ENCODE measurements at regions not wholly inside any gene's neighbourhood (a gene's known extent, or its start where the extent isn't known, plus 50 kb on each side); places are given as distances from the start of the nearest gene placed in this dataset.

DNA sequence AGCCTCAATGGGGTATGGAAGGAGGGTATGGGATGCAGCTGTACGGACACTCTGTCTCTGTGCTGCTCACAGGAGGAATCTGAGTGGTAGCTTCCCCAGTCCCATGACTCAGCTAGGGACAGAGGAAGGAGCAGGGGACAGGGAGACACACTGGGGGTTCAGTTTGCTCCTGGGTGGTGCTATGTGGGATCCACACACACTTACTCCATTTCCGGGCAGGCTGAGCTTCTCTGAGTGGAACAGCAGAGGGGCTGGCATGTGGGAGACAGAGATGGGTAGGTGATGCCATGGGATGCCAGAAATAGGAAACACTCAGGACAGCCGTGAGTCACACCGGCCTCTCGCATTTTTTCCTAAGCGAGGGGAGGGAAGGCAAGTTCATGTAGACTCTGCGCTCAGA lies 59.2 kb upstream of the KIRREL3 start:
- TF ChIP-seq CTCF (conservative IDR thresholded peaks at IDR 0.05; ENCODE audit: low read length) (no peak), EZH2phosphoT487 (IDR thresholded peaks at IDR 0.05; ENCODE audit: borderline replicate concordance, low read depth, low read length) (no peak)
